ENCODE measurements at regions not wholly inside any gene's neighbourhood (a gene's known extent, or its start where the extent isn't known, plus 50 kb on each side); places are given as distances from the start of the nearest gene placed in this dataset.

DNA sequence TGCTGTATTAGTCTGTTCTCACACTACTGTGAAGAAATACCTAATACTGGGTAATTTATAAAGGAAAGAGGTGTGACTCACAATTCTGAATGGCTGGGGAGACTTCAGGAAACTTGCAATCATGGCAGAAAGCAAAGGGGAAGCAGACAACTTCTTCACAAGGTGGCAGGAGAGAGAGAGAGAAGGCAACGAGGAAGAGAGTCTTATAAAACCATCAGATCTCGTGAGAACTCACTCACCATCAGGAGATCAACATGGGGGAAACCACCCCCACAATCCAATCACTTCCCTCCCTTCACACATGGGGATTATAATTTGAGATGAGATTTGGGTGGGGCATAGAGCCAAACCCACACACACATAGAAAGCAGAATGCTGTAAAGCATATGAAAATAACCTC lies 896.2 kb downstream of the CDH11 start:
- no peak overlapping the region for H2AFZ ChIP-seq (ENCODE audit: control insufficient read depth, low read length)
- H3K4me2 ChIP-seq (ENCODE audit: control insufficient read depth, extremely low read depth, insufficient read depth, low read depth, low read length): no peak overlapping the region
- H3K9ac ChIP-seq (ENCODE audit: control insufficient read depth, extremely low read depth, insufficient read depth, low read length): no peak overlapping the region
- no peaks in the 10 kb centered on the region for H4K20me1 ChIP-seq (ENCODE audit: control insufficient read depth, extremely low read depth, insufficient read depth, low read length)
- H3K79me2 ChIP-seq (ENCODE audit: control insufficient read depth, insufficient read depth, low read length): no peaks in the 10 kb centered on the region
- no peak for TF ChIP-seq EZH2 (IDR thresholded peaks at IDR 0.05; ENCODE audit: low read length)
- TF ChIP-seq, protein P1, sequence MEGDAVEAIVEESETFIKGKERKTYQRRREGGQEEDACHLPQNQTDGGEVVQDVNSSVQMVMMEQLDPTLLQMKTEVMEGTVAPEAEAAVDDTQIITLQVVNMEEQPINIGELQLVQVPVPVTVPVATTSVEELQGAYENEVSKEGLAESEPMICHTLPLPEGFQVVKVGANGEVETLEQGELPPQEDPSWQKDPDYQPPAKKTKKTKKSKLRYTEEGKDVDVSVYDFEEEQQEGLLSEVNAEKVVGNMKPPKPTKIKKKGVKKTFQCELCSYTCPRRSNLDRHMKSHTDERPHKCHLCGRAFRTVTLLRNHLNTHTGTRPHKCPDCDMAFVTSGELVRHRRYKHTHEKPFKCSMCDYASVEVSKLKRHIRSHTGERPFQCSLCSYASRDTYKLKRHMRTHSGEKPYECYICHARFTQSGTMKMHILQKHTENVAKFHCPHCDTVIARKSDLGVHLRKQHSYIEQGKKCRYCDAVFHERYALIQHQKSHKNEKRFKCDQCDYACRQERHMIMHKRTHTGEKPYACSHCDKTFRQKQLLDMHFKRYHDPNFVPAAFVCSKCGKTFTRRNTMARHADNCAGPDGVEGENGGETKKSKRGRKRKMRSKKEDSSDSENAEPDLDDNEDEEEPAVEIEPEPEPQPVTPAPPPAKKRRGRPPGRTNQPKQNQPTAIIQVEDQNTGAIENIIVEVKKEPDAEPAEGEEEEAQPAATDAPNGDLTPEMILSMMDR (optimal IDR thresholded peaks at IDR 0.05 in 1 of 3, IDR thresholded peaks at IDR 0.05 in 1 of 3, conservative IDR thresholded peaks at IDR 0.05 in 1 of 3; ENCODE audit: extremely low read depth in 1 of 3, insufficient read depth in 2 of 3, low read length in 3 of 3): no peak
- DNase-seq (ENCODE audit: low read depth, low spot score) (no peak), FAIRE-seq (no peak)
- no peaks in the 10 kb centered on the region for H3K4me1 ChIP-seq (ENCODE audit: control insufficient read depth, extremely low read depth, insufficient read depth, low read length)
- H3K4me3 ChIP-seq (ENCODE audit: control insufficient read depth in 2 of 3, extremely low read depth in 1 of 3, insufficient read depth in 2 of 3, low read depth in 1 of 3, low read length in 3 of 3): no peak overlapping the region
- H3K27ac ChIP-seq (ENCODE audit: control insufficient read depth, insufficient read depth, low read length): no peak overlapping the region
- no peaks in the 10 kb centered on the region for H3K36me3 ChIP-seq (ENCODE audit: control insufficient read depth in 2 of 2, extremely low read depth in 1 of 2, insufficient read depth in 2 of 2, low read length in 2 of 2)
- no peaks in the 10 kb centered on the region for H3K9me1 ChIP-seq (ENCODE audit: control insufficient read depth, extremely low read depth, insufficient read depth, low read length)
- H3K27me3 ChIP-seq (ENCODE audit: control insufficient read depth, extremely low read depth, insufficient read depth, low read length): no peaks in the 10 kb centered on the region
- dilution Hi-C loops (cut with MboI; ENCODE audit: extremely low pct_ligation_motif_present, low sequenced_read_pairs): no loop called here
- H3K9me3 ChIP-seq (ENCODE audit: control insufficient read depth, low read depth, low read length): no peaks in the 10 kb centered on the region

DNA sequence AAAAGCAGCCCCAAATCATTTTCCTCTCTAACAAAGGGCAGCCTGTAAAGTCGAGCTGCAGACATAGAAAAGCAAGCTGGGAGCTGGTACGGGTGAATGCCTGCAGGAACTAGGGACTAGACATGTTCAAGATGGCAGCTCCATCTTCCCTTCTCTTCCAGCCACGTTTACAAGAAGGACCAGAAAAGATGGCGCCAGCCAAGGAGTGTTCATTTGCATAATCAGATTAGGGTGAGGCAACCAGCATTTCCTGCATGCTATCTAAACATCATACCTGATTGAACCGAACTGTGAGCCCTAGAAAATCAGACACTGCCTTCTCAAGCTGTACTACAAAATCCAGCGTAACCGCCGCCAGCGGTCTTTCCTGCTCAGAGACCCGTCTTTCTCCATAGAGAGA lies 896.8 kb downstream of the CDH11 start:
- TF ChIP-seq EZH2 (IDR thresholded peaks at IDR 0.05; ENCODE audit: low read length): no peak
- TF ChIP-seq, protein P1 (optimal IDR thresholded peaks at IDR 0.05 in 1 of 3, IDR thresholded peaks at IDR 0.05 in 1 of 3, conservative IDR thresholded peaks at IDR 0.05 in 1 of 3; ENCODE audit: extremely low read depth in 1 of 3, insufficient read depth in 2 of 3, low read length in 3 of 3): no peak
- dilution Hi-C loops (cut with MboI; ENCODE audit: extremely low pct_ligation_motif_present, low sequenced_read_pairs): no loop called here
- H3K27ac ChIP-seq (ENCODE audit: control insufficient read depth, insufficient read depth, low read length): no peak overlapping the region
- no peak overlapping the region for H3K4me2 ChIP-seq (ENCODE audit: control insufficient read depth, extremely low read depth, insufficient read depth, low read depth, low read length)
- no peak overlapping the region for H3K9ac ChIP-seq (ENCODE audit: control insufficient read depth, extremely low read depth, insufficient read depth, low read length)
- H2AFZ ChIP-seq (ENCODE audit: control insufficient read depth, low read length): no peak overlapping the region
- H3K9me3 ChIP-seq (ENCODE audit: control insufficient read depth, low read depth, low read length): no peaks in the 10 kb centered on the region
- FAIRE-seq: no peak
- H3K27me3 ChIP-seq (ENCODE audit: control insufficient read depth, extremely low read depth, insufficient read depth, low read length): no peaks in the 10 kb centered on the region
- H3K4me1 ChIP-seq (ENCODE audit: control insufficient read depth, extremely low read depth, insufficient read depth, low read length): no peaks in the 10 kb centered on the region
- no peak for DNase-seq (ENCODE audit: low read depth, low spot score)
- no peaks in the 10 kb centered on the region for H4K20me1 ChIP-seq (ENCODE audit: control insufficient read depth, extremely low read depth, insufficient read depth, low read length)
- H3K4me3 ChIP-seq (ENCODE audit: control insufficient read depth in 2 of 3, extremely low read depth in 1 of 3, insufficient read depth in 2 of 3, low read depth in 1 of 3, low read length in 3 of 3): no peak overlapping the region
- no peaks in the 10 kb centered on the region for H3K9me1 ChIP-seq (ENCODE audit: control insufficient read depth, extremely low read depth, insufficient read depth, low read length)
- H3K79me2 ChIP-seq (ENCODE audit: control insufficient read depth, insufficient read depth, low read length): no peaks in the 10 kb centered on the region
- H3K36me3 ChIP-seq (ENCODE audit: control insufficient read depth in 2 of 2, extremely low read depth in 1 of 2, insufficient read depth in 2 of 2, low read length in 2 of 2): no peaks in the 10 kb centered on the region

Measured in keratinocyte (primary cell).